Activated T-cell treated with anti-CD3 and anti-CD28 coated beads for 4 hours (primary cell): ENCODE measurements at regions not wholly inside any gene's neighbourhood (a gene's known extent, or its start where the extent isn't known, plus 50 kb on each side); places are given as distances from the start of the nearest gene placed in this dataset.
"Not testable (repeated sequence)": the region's sequence is repeated elsewhere in the genome, so short reads cannot be mapped to it uniquely, and the experiment has no call there.

Experiments used
- DNase-seq: peaks from one replicate; pipeline ENCODE4 v3.0.0-alpha.2; 2020

- DNase-seq: no peak
Observed at GRCh38 chr15:36117296-36117787, 462.1 kb upstream of the CDIN1 start.

- no peak for DNase-seq
Observed at GRCh38 chr15:36126194-36126593, 453.2 kb upstream of the CDIN1 start.

DNA sequence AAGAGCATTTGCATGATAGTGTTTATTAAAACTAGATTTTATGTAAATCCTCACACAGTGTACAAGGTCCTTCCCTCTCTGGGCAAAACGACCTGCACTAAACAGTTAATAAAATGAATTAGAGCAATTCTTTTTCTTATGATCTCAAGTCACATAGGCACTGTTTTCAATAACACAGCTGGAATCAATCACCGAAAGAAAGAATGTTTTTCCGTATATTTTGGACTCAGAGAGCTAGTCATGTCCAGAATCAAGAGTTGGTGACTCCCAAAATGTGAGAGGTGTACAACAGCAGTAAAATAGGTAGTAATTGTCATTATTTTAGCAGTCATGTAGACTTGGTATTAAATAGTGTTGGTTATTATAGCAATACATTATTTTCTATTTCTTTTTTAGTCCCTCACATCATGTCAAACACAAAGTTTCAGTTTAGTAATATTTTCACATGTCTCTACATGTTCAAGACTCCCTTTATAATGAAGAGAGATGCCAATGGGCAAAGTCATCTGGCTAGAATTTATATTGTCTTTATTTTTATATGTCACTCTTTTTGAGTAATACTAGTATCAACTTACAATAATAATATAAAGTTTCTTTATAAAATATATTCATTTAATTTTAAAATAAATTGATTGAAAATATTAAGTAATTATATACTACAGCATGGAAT is 448.6 kb upstream of the CDIN1 start:
- no peak for DNase-seq

DNA sequence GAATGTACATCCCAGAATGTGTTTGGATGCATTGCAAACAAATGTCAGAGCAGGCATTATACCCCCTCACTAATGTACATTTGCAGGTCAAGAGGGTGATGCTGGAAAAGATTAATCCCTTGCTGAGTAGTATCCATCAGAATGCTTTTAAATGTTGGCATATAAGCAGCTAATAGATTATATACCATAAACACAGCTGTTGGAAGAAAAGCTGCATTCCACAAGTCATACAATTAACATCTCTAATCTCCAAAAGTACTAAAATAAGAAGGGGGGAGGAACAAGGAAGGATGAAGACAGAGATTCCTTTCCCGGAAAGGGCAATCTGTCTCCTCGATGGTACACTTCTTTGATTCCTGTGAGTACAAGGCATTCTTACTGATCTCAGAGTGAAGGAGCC is 445.7 kb upstream of the CDIN1 start:
- no peak for DNase-seq

DNA sequence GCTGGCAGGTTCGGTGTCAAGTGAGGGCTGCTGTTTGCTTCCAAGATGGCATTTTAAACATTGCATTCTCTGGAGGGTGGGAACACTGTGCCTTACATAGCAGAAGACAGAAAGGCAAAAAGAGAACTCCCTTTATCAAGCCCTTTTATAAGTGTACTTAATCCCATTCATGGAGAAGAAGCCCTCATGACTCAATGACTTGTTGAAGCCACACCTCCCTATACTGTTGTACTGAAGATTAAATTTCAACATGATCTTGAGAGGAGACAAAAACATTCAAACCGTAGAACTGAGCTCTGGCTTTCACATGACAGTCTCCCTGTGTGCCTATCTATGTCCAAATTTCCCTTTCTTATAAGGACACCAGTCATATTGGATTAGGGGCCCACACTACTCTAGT is 443.4 kb upstream of the CDIN1 start:
- no peak for DNase-seq

- DNase-seq: no peak
Observed at GRCh38 chr15:36152936-36153335, 426.5 kb upstream of the CDIN1 start.

- DNase-seq: no peak
Observed at GRCh38 chr15:36156879-36157427, 422.5 kb upstream of the CDIN1 start.

- DNase-seq: no peak
Observed at GRCh38 chr15:36160351-36160750, 419.1 kb upstream of the CDIN1 start.

DNA sequence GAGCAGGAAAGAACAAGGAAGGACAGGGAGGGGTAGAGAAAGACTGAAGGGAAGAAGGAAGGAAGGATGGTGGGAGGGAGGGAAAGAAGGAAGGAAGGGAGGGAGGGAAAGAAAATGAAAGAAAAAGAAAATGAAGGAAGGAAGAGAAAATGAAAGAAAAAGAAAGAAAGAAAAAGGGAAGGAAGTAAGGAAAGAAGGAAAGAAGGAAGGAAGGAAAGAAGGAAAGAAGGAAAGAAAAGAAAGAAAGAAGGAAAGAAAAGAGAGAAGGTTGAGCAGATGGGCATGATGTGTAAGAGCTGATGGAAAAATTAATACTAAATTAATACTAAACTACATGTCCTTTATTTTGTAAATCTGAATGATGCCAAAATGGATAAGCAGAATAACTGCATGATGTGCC is 418.3 kb upstream of the CDIN1 start:
- no peak for DNase-seq

- no peak for DNase-seq
Observed at GRCh38 chr15:36161771-36162212, 417.6 kb upstream of the CDIN1 start.

- DNase-seq: not testable (repeated sequence)
Observed at GRCh38 chr15:36163983-36164382, 415.4 kb upstream of the CDIN1 start.

GRCh38 chr15:36172955-36173354 is 406.5 kb upstream of the CDIN1 start:
- DNase-seq: no peak

- no peak for DNase-seq
Observed at GRCh38 chr15:36175186-36175740, 404.2 kb upstream of the CDIN1 start.

DNA sequence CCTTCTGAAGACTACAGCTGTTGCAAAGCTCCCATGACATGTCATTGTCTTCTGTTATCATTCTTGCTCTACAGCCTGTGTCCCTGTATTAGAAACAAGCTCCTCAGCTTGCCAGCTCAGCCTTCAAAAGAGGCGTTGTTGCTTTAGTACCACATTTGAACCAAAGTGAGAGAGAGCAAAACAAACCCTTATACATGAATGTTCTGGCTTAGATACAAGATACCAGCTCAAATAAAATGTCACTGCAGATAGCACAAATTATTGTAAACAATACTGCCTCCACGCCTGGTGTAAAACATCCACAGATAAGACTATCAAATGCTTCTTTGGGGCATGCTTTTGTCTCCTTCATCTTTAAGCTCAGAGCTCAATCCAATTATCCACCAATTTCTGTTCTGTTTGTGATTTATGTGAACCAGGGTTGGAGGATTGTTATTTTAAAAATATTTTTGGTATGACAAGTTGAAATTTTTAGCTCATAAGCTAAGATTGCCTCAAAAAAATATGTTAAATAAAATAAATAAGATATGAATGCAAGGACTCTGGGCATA is 403.6 kb upstream of the CDIN1 start:
- DNase-seq: no peak

DNA sequence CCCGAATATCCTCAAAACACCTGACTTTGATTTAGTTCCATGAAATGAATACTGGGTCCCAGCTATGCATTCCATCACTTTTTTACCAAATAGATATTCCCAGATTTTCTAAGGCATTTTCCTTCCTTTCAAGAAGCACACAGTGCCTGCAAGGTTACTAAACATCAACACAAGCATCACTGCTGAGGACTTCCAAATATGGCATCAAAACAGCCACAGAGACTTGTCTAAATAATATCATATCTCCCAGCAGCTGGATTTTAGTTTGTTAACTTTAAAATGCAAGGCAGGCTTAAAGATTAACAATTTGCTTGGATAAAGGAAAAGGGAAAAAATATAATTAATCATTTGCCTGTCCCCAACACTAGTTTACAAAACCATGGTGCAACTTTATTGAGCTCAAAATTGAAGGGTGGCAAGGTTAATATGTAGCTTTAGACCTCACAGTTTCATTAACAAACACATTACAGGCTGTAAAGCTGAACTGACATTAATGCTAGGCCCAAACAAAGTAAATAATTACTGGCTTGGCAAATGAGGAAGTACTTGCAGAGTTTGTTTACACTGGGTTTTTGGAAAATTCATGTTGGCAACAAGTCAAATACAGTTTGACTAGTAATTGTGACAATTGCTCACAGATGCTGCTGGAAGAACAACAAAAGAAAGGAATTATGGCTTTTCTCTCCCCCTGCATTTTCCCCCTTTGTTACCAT is 401.7 kb upstream of the CDIN1 start:
- DNase-seq: no peak

- no peak for DNase-seq
Observed at GRCh38 chr15:36178303-36178633, 401.2 kb upstream of the CDIN1 start.

DNA sequence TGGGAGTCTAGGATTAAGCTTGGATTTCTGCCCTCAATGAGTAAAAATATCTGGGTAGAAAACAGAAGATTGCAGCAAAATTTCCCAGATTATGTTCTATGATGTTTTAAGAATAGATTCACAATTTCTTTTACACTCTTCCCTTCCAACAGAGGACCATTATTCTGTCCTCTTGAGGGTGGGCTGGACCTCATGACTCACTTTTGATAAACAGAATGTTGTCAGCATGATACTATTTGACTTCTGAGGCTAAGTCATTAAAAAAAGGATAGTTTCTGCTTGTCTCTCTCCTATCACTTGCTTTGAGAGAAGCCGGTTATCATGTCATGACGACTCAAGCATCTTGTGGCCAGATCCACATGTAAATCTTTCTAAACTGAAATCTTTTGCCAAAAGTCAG is 396.2 kb upstream of the CDIN1 start:
- DNase-seq: no peak

GRCh38 chr15:36185438-36185837 is 394.0 kb upstream of the CDIN1 start:
- no peak for DNase-seq

DNA sequence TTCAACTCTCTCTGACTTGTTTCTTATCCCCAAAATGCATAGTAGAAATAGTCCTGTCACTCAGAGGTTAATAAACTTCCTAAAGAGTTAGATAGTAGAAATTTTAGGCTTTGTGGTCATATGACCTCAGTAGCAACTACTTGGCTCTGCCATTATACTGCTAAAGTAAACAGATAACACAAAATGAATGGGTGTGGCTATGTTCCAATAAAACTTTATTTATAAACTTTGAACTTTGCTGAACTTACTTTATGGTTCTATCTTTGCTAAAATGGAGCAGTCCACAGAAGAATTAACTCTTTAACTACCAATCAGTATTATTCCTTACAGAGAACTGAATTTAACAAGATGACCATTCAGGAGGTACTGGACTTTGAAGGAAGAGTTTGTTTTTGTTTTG is 393.6 kb upstream of the CDIN1 start:
- DNase-seq: no peak

DNA sequence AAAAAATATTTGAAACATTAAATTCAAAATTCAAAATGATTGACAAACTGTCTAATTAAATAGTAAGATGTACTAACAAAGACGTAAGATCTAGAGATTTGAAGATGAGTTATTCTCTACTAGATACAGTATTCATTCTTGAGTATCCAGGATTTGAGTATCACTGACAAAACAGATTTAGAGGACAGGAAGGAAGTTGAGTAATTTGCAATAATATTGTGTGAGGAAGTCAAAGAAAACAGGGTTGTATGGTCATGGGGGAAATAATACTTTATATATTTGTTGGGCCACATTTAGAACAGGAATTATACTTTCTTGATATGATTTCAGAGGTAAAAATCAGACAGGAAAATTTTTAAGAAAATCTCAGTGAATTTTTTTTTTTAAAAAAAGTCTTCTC is 393.1 kb upstream of the CDIN1 start:
- DNase-seq: no peak

GRCh38 chr15:36191459-36191858 is 388.0 kb upstream of the CDIN1 start:
- DNase-seq: no peak

- not testable (repeated sequence) for DNase-seq
Observed at GRCh38 chr15:36195361-36196007, 383.9 kb upstream of the CDIN1 start.

GRCh38 chr15:36208868-36209582 is 370.4 kb upstream of the CDIN1 start:
- DNase-seq: no peak
